ENCODE measurements at regions not wholly inside any gene's neighbourhood (a gene's known extent, or its start where the extent isn't known, plus 50 kb on each side); places are given as distances from the start of the nearest gene placed in this dataset.

- H3K79me2 ChIP-seq (ENCODE audit: low read depth), result no peaks in the 10 kb centered on the region
- no peaks in the 10 kb centered on the region for H3K9me3 ChIP-seq (ENCODE audit: insufficient read depth, low read depth)
- no peaks in the 10 kb centered on the region for H4K20me1 ChIP-seq (ENCODE audit: insufficient read depth)
- H3K4me3 ChIP-seq, result no peak overlapping the region
- no peak for DNase-seq
- no peak overlapping the region for H3K27ac ChIP-seq
- intact Hi-C loops (cut with micrococcal nuclease; ENCODE audit: unreplicated experiment), result no loop called here
- H3K36me3 ChIP-seq (ENCODE audit: low read depth), result no peaks in the 10 kb centered on the region
- H3K4me1 ChIP-seq (replicated peaks; ENCODE audit: insufficient read depth), result no peaks in the 10 kb centered on the region
- H3K27me3 ChIP-seq (ENCODE audit: insufficient read depth, low read depth), result no peaks in the 10 kb centered on the region
- BruUV-seq (replicated peaks), result no TSS peak
- H3K4me2 ChIP-seq, result no peak overlapping the region
- H3K9me2 ChIP-seq (ENCODE audit: insufficient read depth), result no peaks in the 10 kb centered on the region
- ChIA-PET CTCF (no interaction called here), POLR2A (ENCODE audit: unreplicated experiment) (no interaction called here)
- H3F3A ChIP-seq (ENCODE audit: insufficient read depth, low read depth), result no peaks in the 10 kb centered on the region
- no peak for TF ChIP-seq EZH2 (IDR thresholded peaks at IDR 0.05; ENCODE audit: low read depth)
- no peak for TF ChIP-seq CTCF (conservative IDR thresholded peaks at IDR 0.05)
- H2AFZ ChIP-seq, result no peak overlapping the region
These were observed 260.0 kb upstream of the MAP3K7 start for GRCh38 chr6:90846824-90847223.

GRCh38 chr6:90835596-90836212 is 248.8 kb upstream of the MAP3K7 start:
- intact Hi-C loops (cut with micrococcal nuclease; ENCODE audit: unreplicated experiment), result no loop called here
- H3K4me1 ChIP-seq (replicated peaks; ENCODE audit: insufficient read depth), result no peaks in the 10 kb centered on the region
- ChIA-PET POLR2A (ENCODE audit: unreplicated experiment) (no interaction called here), CTCF (no interaction called here)
- no peak overlapping the region for H3K4me3 ChIP-seq
- no peaks in the 10 kb centered on the region for H3F3A ChIP-seq (ENCODE audit: insufficient read depth, low read depth)
- no peaks in the 10 kb centered on the region for H3K9me3 ChIP-seq (ENCODE audit: insufficient read depth, low read depth)
- BruUV-seq (replicated peaks), result no TSS peak
- no peak for DNase-seq
- H3K36me3 ChIP-seq (ENCODE audit: low read depth), result no peaks in the 10 kb centered on the region
- H4K20me1 ChIP-seq (ENCODE audit: insufficient read depth), result no peaks in the 10 kb centered on the region
- H3K9me2 ChIP-seq (ENCODE audit: insufficient read depth), result no peaks in the 10 kb centered on the region
- TF ChIP-seq CTCF (conservative IDR thresholded peaks at IDR 0.05) (no peak), EZH2 (IDR thresholded peaks at IDR 0.05; ENCODE audit: low read depth) (no peak)
- no peak overlapping the region for H3K4me2 ChIP-seq
- H3K27me3 ChIP-seq (ENCODE audit: insufficient read depth, low read depth), result no peaks in the 10 kb centered on the region
- no peaks in the 10 kb centered on the region for H3K79me2 ChIP-seq (ENCODE audit: low read depth)
- H2AFZ ChIP-seq, result no peak overlapping the region
- no peak overlapping the region for H3K27ac ChIP-seq

- BruUV-seq (replicated peaks), result no TSS peak
- no peak overlapping the region for H3K4me3 ChIP-seq
- H3K9me2 ChIP-seq (ENCODE audit: insufficient read depth), result no peaks in the 10 kb centered on the region
- no peaks in the 10 kb centered on the region for H3K4me1 ChIP-seq (replicated peaks; ENCODE audit: insufficient read depth)
- ChIA-PET CTCF (interaction anchor here (0.7 kb wide), 1 partner anchor 162 kb away, joined by 3 read pairs; no protein-coding TSS in a partner anchor), POLR2A (ENCODE audit: unreplicated experiment) (no interaction called here)
- no peak overlapping the region for H3K27ac ChIP-seq
- TF ChIP-seq EZH2 (IDR thresholded peaks at IDR 0.05; ENCODE audit: low read depth) (no peak), CTCF (conservative IDR thresholded peaks at IDR 0.05) (no peak)
- DNase-seq, result no peak
- no peak overlapping the region for H3K4me2 ChIP-seq
- no peaks in the 10 kb centered on the region for H3K79me2 ChIP-seq (ENCODE audit: low read depth)
- H3K36me3 ChIP-seq (ENCODE audit: low read depth), result no peaks in the 10 kb centered on the region
- H4K20me1 ChIP-seq (ENCODE audit: insufficient read depth), result no peaks in the 10 kb centered on the region
- intact Hi-C loops (cut with micrococcal nuclease; ENCODE audit: unreplicated experiment), result no loop called here
- H2AFZ ChIP-seq, result no peak overlapping the region
- H3F3A ChIP-seq (ENCODE audit: insufficient read depth, low read depth), result no peaks in the 10 kb centered on the region
- no peaks in the 10 kb centered on the region for H3K9me3 ChIP-seq (ENCODE audit: insufficient read depth, low read depth)
- H3K27me3 ChIP-seq (ENCODE audit: insufficient read depth, low read depth), result no peaks in the 10 kb centered on the region
These were observed 242.4 kb upstream of the MAP3K7 start for GRCh38 chr6:90829311-90829710.
